GM21390 (cell line): ENCODE measurements at regions not wholly inside any gene's neighbourhood (a gene's known extent, or its start where the extent isn't known, plus 50 kb on each side); places are given as distances from the start of the nearest gene placed in this dataset.
"Not testable (repeated sequence)": the region's sequence is repeated elsewhere in the genome, so short reads cannot be mapped to it uniquely, and the experiment has no call there.

Experiments used
- ATAC-seq: cut with Tn5 transposase; IDR thresholded peaks from one replicate; pipeline ENCODE4 v1.9.1; 2021; ENCODE audit not compliant: unreplicated experiment

DNA sequence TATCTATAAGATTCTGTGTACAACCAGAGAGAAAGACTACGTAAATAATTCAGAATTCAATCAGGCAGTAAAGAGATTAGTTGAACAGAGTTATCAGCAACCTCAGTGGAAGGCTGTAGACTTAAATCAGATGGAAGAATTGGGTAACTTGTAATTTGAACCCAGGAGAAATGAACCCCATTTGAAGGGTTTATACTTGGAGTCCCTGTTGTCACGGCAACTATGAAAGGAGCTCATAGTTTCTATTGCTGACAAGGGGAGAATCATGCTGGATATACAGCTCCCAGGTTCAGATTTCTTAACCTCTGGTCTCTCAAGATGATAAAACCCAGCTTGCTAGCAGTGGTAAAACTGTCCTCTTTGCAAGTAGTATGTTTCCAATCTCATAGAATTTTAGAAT is 54.4 kb upstream of the BMP4 start:
- no peak for ATAC-seq

DNA sequence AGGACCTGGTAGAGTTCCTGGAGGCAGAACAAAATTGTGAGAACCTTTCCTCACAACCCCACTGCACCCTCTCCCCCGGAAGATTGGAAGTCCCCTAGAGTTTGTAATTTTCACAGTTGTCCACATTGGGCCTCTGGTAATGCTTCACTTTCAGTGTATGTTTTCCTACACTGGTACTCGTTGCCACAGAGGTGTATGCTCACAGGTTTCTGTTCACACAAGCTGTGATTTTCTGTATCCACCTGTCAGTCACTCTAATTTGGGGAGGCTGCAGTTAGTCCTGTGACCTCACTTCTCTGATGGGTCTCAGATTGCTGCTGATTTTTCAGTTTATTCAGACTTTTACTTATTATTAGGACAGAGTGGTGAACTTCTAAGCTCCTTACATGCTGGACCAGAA is 66.4 kb upstream of the BMP4 start:
- no peak for ATAC-seq

DNA sequence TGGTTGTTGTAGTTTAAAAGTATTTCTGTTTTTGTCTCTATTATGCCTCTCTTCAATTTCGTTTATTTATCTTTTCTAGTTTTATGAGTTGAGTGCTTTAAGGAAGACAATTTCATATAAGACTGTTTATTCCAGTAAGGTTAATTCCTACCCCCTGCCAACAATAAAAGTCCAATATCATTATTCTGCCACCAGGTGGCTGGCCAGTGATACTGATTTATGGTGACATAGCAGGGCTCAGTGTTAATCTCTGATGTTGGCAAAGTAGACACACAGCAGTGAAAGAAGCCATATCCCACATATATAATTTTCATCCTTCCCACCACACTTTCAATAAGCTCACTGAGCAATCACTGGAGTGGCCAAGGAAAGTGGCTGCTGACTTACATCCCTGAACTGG is 69.0 kb upstream of the BMP4 start:
- ATAC-seq: no peak

DNA sequence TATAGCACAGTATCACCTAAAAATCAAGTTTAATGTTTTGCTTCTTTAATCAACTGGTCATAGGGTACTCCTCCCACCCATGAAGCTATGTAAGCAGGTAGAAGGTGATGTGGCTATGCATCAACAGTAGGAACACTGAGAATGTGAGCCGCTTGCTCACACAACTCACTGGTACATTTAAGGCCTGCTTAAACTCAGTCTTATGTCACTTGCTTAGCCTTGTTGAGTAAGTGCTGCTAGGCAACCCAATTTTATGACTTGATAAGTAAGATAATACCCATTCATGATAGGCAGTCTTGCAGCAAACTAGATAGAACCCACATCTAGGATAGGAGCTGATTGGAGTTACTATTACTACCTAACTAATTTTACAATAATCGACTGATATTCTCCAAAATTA is 70.0 kb upstream of the BMP4 start:
- no peak for ATAC-seq

DNA sequence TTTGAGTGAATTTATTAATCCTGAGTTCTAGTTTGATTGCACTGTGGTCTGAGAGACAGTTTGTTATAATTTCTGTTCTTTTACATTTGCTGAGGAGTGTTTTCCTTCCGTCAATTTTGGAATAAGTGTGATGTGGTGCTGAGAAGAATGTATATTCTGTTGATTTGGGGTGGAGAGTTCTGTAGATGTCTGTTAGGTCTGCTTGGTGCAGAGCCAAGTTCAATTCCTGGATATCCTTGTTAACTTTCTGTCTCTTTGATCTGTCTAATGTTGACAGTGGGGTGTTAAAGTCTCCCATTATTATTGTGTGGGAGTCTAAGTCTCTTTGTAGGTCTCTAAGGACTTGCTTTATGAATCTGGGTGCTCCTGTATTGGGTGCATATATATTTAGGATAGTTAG is 74.4 kb upstream of the BMP4 start:
- not testable (repeated sequence) for ATAC-seq

DNA sequence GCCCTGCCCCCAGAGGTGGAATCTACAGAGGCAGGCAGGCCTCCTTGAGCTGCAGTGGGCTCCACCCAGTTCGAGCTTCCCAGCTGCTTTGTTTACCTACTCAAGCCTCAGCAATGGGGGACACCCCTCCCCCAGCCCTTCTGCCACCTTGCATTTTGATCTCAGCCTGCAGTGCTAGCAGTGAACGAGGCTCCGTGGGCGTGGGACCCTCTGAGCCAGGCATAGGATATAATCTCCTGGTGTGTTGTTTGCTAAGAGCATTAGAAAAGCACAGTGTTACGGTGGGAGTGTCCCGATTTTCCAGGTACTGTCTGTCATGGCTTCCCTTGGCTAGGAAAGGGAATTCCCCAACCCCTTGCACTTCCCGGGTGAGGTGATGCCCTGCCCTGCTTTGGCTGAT is 76.7 kb upstream of the BMP4 start:
- not testable (repeated sequence) for ATAC-seq

DNA sequence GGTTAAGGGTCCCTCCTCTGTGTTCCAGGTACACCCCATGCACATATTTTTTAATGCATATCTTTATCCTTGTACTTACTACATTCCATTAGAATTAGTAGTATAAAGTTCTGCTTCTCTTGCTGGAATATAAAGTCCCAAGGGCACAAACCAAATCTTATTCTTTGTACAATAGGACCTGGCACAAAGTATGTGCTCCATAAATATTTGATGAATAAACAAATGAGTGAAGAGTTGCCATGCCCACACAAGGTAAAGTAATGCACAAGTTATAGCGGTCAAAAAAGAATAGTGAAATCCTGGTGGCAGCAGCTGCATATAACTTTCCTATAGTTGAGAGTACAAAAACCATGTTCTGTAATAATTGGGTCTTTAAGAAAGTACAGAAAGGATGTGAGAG is 82.1 kb upstream of the BMP4 start:
- no peak for ATAC-seq

DNA sequence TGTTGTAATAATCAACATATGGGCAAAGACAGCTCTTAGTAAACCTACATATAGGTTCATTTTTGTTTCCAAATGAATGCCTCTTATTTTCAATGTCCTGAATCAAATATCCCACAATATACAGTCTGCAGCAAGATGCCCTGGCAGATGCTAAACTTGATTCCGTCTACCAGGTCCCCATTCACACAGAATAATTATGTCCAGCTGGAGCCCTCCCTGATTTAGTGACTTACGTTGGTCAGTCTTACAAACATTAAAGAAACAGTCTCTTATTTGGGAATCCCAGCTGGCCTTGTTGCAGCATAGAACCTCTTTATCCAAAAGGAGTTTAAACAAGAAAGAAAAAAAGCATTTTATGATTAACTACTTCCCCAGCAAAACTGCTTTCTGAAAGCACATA is 82.7 kb upstream of the BMP4 start:
- no peak for ATAC-seq

DNA sequence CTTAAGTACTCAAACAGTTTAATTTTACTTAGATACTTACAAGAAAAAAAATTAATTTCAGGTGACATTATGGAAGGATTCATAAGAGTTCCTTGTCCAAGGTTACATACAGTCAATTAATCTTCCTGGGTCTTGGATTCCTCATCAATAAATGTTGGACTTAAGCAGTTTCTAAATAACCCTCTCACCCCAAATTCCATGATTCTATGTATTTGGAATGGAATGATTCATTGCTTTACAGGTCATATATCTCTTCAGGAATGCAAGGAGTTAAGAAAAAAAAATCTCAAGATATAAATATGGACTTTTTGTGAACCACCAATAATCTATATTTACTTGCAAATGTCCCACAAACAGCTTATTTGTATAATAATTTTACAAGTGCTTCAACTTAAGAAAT is 84.2 kb upstream of the BMP4 start:
- ATAC-seq: no peak

DNA sequence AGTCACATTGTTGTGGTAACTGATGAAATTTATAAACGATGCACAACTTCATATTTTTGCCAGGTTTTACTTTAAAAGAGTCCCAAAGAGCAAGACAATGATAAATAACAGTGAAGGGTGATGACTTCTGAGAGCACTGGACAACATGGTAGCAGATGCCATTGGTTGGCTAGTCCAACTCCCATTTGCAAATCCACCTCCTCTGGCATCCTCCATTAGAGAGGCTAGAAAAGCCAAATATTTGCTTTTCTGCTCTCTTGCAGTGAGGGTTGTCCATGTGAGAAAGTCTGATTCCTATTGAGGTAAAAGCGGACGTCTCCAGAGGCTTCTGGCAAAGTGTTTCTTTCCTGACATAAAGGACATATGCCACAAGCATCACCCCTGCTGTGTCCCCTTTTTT is 89.6 kb upstream of the BMP4 start:
- no peak for ATAC-seq

DNA sequence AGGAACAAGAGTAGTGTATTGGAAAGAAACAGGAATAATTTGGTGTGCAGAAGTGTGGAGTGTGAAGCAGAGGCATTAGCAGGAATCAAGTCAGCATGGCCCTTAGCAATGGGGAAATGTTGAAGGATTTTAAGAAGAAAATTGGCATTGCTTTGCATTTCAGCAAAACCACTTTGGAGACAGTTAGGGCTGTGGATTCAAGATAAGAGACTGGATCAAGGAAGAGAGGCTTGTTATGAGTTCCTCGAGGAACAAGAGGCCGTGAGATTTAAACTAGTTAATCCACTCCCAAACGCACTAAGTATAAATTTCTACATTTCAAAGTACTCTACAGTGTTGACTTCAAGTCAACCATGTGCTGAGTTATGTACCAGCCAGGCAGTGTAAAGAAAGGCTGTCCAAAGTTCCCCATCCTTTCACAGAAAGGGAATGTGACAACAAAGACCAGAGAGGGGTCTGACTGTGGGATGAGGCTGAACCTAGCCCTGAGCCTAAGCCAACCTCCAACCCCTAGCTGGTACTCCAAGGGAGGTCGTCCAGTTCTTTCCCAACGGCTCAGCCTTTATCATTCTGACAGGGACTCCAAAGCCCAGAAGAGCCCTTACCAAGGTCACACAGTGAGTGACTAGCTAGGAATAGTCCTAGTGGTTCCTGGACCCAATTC is 91.2 kb upstream of the BMP4 start:
- no peak for ATAC-seq

DNA sequence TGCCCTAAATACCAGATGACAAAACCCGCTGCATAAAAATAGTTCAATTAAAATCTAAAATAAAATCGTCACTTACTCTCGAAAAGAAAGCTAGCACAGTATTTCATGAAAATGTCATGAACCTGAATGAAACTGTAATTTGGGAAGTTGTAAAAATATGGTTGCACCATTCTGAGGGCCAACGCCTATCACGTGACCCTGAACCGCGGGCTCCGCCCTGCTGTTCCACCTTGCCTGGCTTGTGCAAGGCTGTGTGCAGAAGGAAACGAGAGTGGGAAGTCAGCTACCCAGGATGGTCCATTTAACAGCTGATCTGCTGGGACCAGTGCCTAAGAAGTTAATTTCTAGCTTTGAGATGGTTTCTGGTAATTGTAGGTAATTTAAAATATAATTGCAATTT is 91.7 kb upstream of the BMP4 start:
- ATAC-seq: no peak

DNA sequence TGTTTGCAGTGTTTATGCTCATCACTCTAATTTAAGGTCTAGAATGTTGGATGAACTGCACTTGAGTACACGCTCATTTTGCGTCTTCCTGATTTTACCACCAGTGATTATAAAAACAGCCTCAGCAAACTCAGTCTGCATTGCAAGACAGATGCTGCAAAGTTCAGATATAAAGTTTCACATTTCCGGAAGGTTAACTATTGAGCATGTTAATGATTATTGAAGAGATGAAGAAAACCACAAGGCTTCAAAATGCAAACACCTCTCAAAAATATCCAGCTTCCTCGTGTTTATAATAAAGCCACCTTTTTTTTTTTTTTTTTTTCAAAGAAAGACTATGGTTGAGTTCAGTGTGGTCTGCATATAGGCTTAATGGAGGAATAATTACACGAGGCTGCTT is 92.1 kb upstream of the BMP4 start:
- ATAC-seq: no peak

DNA sequence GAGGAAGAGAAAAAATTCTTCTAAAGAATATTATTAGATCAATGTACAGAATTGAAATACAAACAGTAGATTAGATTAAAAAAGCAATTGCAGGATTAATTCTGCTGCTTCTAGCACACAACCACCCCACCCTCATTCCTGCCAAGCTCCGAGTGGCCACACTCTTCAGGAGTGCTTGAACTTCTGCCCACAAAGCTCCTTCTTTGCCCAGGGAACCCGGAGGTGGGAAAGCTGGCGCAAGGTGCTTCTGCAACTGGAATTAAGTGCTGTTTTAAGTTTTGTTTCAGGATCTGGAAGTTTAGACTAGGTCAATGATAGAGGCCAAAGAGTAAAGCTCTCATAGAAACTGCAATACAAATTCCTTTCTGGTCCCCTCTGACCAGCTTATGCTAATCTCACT is 94.1 kb upstream of the BMP4 start:
- no peak for ATAC-seq

DNA sequence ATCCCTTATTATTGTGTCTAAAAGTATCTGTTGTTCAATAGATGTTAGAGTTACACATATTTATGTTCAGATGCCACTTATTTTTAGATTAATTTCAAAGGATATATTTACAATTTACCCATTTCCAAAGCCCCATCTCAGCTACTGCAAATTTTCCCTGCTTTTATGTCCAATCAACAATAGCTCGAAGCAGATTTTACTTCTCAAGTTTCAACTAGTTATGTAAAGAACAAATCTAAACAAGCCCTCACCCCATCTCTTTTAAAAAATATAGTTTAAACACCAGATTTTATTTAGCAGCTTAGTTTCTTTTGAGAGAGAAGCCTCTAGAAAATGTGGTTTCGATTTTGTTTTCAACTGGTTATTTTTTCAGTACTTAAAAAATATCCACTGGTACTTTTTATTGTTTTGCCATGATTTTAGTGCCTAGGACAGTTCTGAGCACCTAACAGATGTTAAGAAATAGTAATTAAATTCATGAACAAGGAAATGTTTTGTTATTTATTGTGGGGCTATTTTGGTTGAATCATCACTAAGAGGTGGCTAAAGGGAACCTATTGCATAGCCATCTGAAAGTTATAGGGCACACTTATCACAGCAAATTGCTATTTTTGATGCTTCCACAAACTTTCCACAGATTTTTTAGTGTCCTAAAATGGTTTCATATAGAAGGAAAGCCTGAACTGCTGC is 96.2 kb upstream of the BMP4 start:
- ATAC-seq: no peak

DNA sequence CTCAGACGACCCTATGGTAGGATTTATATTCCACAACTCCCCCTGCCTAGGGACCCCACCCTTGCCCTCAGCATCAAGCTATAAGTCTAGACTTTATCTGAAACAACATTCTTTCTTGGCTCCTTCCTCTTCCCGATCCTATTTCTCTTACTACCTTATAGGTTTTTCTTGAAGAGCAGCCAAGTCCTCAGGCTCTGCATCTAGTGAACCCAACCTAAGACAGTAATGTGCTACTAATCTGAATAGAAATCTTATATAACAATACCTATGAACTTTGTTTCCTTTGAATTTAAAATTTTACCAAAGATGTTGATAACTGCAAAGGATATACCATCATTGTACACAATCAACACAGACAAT is 96.7 kb upstream of the BMP4 start:
- ATAC-seq: no peak

DNA sequence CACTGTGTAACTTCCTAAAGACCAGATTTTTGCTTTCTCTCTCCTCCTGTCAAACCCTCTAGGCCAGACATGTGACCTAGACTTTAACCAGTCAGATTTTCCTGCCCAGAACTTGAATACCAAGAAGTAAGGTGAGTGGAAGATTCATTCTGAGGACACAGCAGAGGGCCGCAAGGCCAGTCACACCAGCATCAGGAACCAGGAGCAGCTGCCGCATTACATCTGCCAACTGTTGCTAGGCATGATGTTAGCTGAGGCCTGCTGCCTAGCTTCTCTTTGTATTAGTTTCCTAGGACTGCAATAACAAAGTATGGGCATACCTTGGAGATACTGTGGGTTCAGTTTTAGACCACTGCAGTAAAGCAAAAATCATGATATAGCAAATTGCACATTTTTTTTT is 101.9 kb upstream of the BMP4 start:
- ATAC-seq: no peak

DNA sequence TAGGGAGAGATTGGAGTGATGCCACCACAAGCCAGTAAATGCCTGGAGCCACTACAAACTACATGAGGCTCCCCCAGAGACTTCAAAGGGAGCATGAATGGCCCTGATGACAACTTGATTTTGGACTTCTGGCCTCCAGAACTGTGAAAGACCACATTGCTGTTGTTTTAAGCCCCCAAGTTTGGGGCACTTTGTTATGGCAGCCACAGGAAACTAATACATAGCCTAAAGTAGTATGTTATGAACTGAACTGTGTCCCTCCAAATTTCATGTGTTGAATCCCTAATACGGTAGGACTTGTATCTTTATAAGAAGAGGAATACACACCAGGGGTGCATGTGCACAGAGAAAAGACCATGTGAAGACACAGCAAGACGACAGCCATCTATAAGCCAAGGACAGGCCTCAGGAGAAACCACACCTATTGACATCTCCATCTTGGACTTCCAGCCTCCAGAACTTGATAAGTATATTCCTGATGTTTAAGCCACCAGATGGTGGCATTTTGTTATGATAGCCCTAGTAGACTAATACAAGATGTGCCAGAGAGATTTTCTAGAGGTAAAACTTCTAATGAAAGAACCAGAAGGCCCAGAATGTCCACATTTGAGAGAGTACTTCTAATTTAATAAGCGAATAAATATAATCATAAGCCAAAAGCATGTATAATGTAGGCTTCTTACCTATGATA is 127.1 kb upstream of the BMP4 start:
- ATAC-seq: no peak

DNA sequence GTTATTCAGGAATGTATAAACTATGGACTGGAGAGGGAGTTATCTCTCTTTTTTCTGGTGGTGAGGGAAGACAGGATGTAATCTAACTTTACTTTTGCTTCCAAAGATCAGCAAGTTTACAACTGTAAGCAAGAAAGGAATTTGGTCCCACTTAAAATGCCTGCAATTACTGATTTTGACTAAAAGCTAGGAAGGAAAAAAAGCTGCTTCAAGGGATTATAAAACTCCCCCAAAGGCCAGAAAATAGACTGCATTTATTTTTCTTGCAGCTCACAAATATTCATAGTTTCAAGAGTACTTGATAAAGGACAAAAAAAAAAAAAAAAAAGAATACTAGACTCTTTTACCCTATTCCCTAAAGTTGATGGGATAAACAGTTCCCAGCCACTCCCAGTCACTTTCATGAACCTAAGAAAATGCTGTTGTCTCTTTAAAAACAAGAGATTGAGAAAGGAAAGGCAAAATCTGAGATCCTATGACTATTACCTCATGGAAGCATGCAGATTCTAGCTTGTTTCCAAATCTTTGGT is 128.7 kb upstream of the BMP4 start:
- ATAC-seq: no peak

DNA sequence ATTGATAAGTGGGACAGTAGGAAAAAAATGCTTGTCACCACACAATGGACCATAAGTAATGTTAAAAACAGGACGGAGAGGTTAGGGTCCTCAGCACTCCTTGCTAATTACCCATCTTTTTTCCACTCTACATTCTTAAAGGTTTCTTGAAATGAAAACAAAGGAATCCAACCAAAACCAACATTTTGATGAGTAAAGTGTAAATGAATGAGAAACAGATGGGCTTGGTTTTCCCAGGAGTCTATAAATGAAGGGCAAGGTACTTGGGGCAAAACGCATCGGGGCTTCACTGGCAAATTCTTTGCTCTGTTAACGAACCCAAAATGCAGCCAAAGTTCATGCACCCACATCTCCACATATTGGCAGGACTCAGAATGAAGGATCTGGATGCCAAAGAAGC is 129.2 kb upstream of the BMP4 start:
- ATAC-seq: no peak

DNA sequence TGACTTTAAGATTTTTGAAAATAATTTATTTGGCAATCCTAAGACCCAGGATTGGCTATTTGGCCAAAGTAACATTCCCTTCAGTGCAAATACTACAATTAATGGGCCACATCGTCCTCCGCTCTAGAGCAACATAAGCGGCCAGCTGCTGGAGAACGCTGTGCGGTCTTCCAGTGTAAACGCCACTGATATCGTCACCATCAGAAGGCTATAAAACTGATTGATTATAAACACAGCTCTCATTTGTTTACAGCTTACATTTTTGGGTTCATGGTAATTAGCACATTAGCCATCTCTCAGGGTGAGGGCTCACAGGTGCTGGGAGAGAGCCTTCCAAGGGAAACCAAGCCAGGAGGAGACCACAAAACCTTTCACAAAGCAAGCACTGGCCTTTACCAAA is 130.1 kb upstream of the BMP4 start:
- ATAC-seq: no peak

DNA sequence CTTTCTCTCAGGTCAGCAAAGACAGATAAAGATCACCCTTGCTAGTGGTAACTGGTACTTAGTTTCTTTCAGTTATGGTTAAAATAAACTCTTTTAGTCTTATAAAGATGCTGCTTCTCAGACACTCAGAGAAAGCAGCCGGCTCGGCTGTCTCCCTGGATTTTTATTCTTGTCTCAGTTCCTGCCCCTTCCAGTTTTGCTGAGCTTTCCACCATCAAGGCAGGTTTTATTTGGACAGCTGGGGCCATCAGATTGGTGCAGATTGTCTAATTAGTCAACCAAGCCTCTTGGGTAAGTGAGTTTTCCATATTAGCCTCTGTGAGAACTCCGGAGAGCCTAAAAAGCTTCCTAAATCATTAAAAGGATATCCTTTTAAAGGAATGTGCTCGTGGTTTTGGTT is 130.8 kb upstream of the BMP4 start:
- no peak for ATAC-seq
